GM18861 (cell line): ENCODE measurements at regions not wholly inside any gene's neighbourhood (a gene's known extent, or its start where the extent isn't known, plus 50 kb on each side); places are given as distances from the start of the nearest gene placed in this dataset.

Experiments
- ATAC-seq: cut with Tn5 transposase; IDR thresholded peaks from one replicate; pipeline ENCODE4 v1.9.1; 2021; ENCODE audit not compliant: unreplicated experiment

- ATAC-seq: no peak
These were observed 139.0 kb upstream of the NTM start for GRCh38 chr11:131231317-131231940.

DNA sequence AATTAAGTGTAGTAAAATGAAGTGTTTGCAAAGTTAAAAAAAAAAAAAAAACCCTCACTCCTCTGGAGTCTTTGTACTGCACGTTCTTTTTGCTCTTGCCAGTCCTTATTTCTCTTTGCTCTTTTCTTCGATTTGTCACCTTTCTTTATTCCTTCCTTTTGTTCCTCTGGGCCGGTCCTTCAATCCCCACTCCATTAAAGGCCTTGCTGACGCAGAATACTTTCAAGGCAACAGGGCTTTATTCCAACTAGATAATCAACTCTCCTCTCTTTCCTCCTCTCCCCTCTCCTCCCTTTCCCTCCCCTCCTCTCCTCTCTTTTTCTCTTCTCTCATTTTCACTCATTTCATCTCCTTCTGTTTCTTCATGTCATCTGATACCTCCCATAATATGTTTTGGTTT, 138.2 kb upstream of the NTM start:
- no peak for ATAC-seq

DNA sequence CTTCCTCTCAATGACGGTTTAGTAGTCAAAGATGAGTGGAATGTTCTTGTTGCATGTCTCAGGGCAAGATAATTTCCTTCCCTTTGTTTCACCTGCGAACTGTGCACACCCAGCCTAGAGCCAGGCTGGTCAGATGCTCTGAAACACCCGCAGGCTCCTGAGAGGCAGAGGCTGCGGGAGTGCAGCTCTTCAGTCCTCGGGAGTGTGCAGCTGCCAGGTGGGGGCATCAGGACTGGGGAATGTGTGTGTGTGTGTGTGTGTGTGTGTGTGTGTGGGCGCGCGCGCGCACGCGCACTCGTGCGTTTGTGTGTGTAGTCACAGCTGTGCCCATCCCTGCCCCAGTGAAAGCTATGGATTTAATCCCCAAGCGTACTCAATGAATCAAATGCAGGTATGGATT, 136.2 kb upstream of the NTM start:
- ATAC-seq: no peak

DNA sequence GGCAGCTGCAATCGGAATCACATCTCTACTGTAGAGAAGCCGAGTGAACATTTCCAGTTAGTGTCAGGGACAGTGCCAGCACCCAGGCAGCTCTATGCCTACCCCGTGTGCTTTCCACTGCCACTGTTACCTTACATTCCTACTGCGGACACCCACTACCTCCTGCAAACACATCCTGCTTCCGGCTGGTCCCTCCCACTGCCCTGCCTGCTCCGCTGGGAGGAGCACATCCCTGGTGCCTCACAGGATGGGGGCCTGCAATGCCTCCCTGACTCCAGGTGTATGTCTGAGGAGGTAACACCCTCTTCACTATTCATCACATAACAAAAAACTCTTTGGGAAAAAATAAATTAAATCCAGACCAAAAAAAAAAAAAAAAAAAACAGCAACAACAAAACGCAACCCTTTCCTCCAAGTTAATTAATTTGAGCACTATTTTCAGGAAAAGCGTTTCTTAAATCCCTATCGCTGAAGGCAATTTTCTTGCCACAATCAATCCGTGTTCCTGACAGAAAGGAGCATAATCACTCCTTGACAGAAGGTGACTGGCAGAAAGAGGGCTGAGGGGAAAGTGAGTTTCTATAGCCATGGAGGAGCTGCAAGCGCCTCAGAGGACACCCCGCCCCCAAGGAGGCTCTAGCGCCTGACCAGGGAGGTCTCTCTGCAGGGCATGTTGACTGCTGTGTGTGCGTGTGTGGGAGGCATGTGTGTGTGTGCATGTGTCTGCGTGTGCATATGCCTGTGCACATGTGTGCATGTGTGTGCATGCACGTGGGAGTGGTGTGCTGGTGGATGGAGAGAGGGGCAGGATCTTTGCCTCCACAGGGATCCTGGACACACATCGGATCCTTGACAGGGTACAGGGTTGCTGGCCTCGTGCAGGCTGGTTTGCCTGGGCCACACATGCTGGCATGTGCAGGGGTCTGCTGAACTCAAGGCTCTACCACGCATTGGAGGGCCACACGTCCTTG, 134.8 kb upstream of the NTM start:
- ATAC-seq: no peak

GRCh38 chr11:131240421-131240820, 130.0 kb upstream of the NTM start:
- ATAC-seq: no peak

- no peak for ATAC-seq
These were observed 127.9 kb upstream of the NTM start for GRCh38 chr11:131242476-131243000.

DNA sequence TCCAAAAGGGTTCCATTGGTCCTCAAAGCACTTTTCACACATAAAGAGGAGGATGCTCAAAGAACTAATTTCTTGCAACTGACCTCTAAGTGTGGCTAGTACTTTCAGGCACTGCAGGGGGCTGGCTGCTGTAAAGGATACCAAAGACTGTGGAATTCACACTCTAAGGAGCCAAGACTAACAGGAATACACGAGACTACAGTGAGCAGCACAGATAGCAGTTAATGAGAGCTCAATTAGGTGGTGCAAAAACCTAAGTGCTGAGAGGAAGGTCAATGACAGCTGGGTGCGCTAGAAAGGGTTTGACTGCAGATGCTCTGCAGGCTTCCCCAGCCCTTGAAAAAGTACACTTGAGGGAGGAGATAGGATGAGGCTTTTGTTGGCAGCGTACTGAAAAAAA, 124.3 kb upstream of the NTM start:
- no peak for ATAC-seq

- no peak for ATAC-seq
These were observed 123.8 kb upstream of the NTM start for GRCh38 chr11:131246663-131247062.

- ATAC-seq: no peak
These were observed 121.8 kb upstream of the NTM start for GRCh38 chr11:131248588-131248987.

DNA sequence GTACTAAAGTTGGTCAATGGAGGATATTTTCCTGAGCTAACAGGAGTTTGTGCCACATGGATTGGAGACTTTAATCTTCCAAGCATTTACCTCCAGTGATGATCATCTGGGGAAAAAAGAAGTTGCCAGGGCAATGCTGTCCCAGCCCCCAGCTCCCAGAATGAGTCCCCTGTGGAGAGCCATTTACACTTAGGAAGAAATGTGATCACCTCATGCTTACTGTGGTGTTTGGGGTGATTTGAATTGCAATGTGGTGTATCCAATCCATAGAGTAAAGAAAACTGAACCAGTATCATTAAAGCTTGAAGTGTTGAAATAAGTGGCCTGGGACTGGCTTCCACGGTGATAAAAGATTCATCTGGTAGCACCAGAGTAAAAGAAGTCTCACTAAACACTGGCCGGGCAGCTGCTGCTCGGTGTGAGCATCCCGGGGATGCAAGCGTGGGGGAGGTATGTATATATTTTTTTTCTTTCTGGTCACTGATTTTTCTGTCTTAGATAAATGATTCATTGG, 117.2 kb upstream of the NTM start:
- ATAC-seq: no peak

- no peak for ATAC-seq
These were observed 116.7 kb upstream of the NTM start for GRCh38 chr11:131253656-131254151.

- ATAC-seq: no peak
These were observed 116.2 kb upstream of the NTM start for GRCh38 chr11:131254254-131254653.

DNA sequence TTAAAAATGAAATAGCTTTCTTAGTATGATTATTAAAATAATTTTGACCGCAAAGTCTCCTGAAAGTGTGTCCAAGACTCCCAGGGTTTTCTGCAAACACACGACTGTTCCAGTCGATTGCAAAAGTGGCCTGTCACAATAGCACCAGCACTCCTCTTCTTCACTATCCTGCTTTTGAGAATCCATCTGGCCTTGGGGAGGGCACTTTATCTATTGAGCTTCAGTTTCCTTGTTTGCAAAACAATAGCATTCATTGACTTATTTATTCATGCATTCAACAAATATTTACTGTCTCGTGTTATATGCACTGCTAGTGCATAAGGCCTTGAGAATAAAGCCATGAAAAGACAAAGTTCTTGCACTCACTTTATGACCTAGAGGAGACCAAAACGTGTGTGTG, 96.2 kb upstream of the NTM start:
- no peak for ATAC-seq

DNA sequence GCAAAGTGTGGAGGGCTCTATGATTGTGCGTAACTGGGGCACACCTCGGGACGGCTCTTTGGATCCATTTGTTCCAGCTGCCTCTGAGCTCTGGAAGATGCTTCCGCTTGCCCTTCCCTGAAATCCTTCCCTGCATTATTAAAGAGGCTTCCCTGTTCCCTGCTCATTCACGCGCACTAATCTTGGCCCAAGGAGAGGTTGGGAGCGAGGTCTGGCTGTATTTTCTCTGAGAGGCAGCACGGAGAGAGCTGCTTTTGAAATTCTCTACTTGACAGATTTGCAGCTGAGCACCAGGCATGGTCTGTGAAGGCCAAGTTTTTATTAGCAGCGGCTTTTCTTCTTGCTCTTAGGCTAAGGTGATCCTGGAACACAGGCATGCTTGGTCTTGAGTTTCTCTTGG, 94.8 kb upstream of the NTM start:
- ATAC-seq: no peak

- no peak for ATAC-seq
These were observed 91.9 kb upstream of the NTM start for GRCh38 chr11:131278472-131278871.

GRCh38 chr11:131279654-131280384, 90.6 kb upstream of the NTM start:
- no peak for ATAC-seq

DNA sequence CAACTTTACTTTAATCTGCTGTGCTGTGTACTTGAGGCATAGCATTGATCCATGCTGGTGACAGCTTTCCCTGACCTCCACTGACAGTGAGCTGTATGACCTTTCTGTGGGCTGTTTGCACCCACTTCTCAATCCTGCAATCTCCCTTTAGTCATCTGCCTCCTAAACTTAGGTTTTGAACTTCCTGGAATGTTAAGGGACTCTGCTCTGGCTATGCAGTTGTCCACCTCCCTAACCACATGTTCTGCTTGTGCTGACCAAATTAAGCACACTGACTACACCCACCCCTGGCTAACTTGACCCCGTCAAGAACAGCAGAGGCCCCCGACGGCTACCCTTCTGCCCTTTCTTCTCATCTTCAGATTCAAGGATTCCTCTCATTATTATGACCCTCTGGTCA, 89.1 kb upstream of the NTM start:
- no peak for ATAC-seq

- ATAC-seq: no peak
These were observed 86.4 kb upstream of the NTM start for GRCh38 chr11:131284041-131284440.

GRCh38 chr11:131288521-131289091, 81.8 kb upstream of the NTM start:
- no peak for ATAC-seq

- no peak for ATAC-seq
These were observed 80.2 kb upstream of the NTM start for GRCh38 chr11:131290185-131290584.

GRCh38 chr11:131295986-131296385, 74.4 kb upstream of the NTM start:
- ATAC-seq: no peak
